Aorta (tissue), 5 donors: ENCODE measurements at regions not wholly inside any gene's neighbourhood (a gene's known extent, or its start where the extent isn't known, plus 50 kb on each side); places are given as distances from the start of the nearest gene placed in this dataset.
"Not testable (repeated sequence)": the region's sequence is repeated elsewhere in the genome, so short reads cannot be mapped to it uniquely, and the experiment has no call there.

Source experiments
- ATAC-seq: fragments of 200-7000 bp; cut with Tn5 transposase; one replicate; pipeline ENCODE4 v1.9.1; 2022; ENCODE audit warnings: moderate library complexity; ENCODE audit not compliant: low FRiP score
- DNase-seq, 2 donors: peaks; one replicate each; pipeline ENCODE4 v3.0.0-alpha.2; 2020
- H3K27ac ChIP-seq, 2 donors: one replicate each; pipeline ENCODE4 v1.5.1; 2013; ENCODE audit warnings: low read length in 2 of 2, mild to moderate bottlenecking in 2 of 2, moderate library complexity in 2 of 2, control low read depth in 1 of 2, inconsistent platforms in 1 of 2, low read depth in 1 of 2
- H3K27me3 ChIP-seq, 2 donors: one replicate each; pipeline ENCODE4 v1.6.1; 2013; ENCODE audit warnings: control low read depth in 1 of 2, low read length in 1 of 2, mild to moderate bottlenecking in 1 of 2, moderate library complexity in 1 of 2; ENCODE audit not compliant: insufficient read depth in 2 of 2, control insufficient read depth in 1 of 2
- H3K36me3 ChIP-seq, 2 donors: one replicate each; pipeline ENCODE4 v1.6.1; 2013; ENCODE audit warnings: control low read depth in 1 of 2, low read length in 1 of 2, mild to moderate bottlenecking in 1 of 2; ENCODE audit not compliant: insufficient read depth in 2 of 2, control insufficient read depth in 1 of 2
- H3K4me1 ChIP-seq, 2 donors: one replicate each; pipeline ENCODE4 v1.6.1; 2013; ENCODE audit warnings: low read length in 2 of 2, control low read depth in 1 of 2, mild to moderate bottlenecking in 1 of 2, moderate library complexity in 1 of 2; ENCODE audit not compliant: insufficient read depth in 2 of 2, control insufficient read depth in 1 of 2
- H3K4me3 ChIP-seq, 2 donors: one replicate each; pipeline ENCODE4 v1.5.1; 2013; ENCODE audit warnings: low read length in 2 of 2, control low read depth in 1 of 2, mild to moderate bottlenecking in 1 of 2
- H3K9me3 ChIP-seq: one replicate; pipeline ENCODE4 v1.6.1; 2013; ENCODE audit warnings: mild to moderate bottlenecking, low read length; ENCODE audit not compliant: control insufficient read depth
- WGBS, 2 donors: extraction: QIAGEN DNeasy Blood & Tissue Kit; methylation state at CpG; one replicate each; pipeline ENCODE4 v1.1.7; 2013; 5-methylcytosine and 5-hydroxymethylcytosine counted together
- intact Hi-C, 2 donors: fragments of 100-400 bp; cut with DNase I; formaldehyde crosslinking; loops; one replicate each; pipeline versions ENCODE4 v1.14.2 to v1.15.0; 2022
- donor health status: healthy with polysubstance abuse.
- donor health status: Bipolar disorder and iron deficiency.
- donor health status: DM: no; HTN: no; CAD: no.
- donor health status: DM: no; HTN: no; CAD: no.
- donor health status: DM: yes; HTN: yes; CAD: no.

DNA sequence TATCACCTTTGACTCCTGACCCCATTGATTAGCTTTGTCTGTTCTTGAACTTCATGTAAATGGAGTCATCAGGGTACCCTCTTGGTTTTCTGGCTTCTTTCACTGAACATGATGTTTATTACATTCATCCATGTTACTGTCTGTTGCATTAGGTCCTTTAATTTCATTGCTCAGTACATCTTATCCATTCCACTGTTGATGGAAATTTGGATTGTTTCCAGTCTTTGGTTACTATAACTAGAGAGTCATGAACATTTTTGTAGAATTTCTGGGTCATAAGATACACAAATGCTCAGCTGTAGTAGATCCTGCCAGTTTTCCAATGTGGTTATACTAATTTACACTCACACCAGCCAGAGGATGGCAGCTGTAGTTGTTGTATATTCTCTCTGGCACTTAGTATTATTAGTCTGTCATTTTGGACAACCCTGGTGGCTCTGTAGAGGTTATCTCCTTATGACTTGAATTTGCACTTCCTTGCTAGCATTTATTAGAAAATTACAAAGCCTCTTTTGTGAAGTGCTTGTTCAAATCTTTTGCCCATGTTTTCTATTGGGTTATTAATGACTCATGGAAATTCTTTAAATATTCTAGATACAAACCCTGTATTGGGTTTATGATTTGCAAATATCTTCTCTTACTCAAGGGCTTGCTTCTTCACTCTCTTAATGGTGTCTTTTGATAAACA is 214.7 kb downstream of the BCL2L11 start:
- H3K9me3 ChIP-seq, H3K36me3 ChIP-seq, intact Hi-C loops, H3K27ac ChIP-seq, H3K4me3 ChIP-seq, ATAC-seq, H3K4me1 ChIP-seq, DNase-seq, H3K27me3 ChIP-seq: not testable (repeated sequence)

DNA sequence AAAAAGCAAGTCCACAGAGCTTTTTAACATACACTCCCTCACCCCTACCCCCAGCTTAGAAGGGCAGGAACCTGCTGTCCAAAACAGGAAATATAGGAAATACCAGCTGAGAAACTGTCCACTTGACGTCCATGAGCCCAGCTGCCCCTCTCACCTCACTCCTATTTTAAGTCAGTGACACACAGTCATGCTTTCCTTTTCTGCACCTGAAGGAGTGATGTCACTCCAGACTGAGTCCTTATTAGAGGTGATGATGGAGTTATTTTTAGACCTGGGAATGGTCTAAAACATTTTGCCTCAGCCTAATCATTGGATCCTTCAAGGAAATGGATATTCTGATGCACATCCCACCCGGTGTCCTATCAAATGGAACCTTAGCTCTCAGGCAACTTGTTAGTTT is 217.8 kb downstream of the BCL2L11 start:
- H3K4me3 ChIP-seq, H3K36me3 ChIP-seq, H3K27ac ChIP-seq, H3K9me3 ChIP-seq, ATAC-seq, intact Hi-C loops, H3K27me3 ChIP-seq, DNase-seq, H3K4me1 ChIP-seq: not testable (repeated sequence)
- WGBS, 2 donors, result no CpG with 5 or more reads among the region's 2 CpGs

DNA sequence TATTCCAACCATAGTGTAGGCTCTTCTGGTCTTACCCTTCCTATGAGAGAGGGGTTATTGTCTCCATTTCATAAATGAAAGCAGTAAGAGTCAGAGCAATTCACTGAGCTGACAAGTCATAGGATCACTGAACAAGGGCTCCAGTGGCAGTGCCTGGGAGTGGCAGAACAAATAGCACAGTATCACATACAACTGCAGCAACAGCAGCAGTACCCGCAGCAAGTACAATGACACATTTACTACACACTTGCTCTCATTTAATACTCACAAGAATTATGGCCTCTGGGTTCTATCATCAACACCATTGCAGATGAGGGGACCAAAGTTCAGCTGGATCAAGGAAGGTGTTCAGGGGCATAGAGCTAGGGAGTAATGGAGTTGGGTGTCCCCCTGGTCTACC is 218.8 kb downstream of the BCL2L11 start:
- H3K36me3 ChIP-seq, H3K9me3 ChIP-seq, H3K27me3 ChIP-seq, intact Hi-C loops, H3K4me1 ChIP-seq, H3K27ac ChIP-seq, H3K4me3 ChIP-seq, DNase-seq, ATAC-seq: not testable (repeated sequence)
- WGBS, 2 donors, result no CpG with 5 or more reads among the region's 1 CpG

DNA sequence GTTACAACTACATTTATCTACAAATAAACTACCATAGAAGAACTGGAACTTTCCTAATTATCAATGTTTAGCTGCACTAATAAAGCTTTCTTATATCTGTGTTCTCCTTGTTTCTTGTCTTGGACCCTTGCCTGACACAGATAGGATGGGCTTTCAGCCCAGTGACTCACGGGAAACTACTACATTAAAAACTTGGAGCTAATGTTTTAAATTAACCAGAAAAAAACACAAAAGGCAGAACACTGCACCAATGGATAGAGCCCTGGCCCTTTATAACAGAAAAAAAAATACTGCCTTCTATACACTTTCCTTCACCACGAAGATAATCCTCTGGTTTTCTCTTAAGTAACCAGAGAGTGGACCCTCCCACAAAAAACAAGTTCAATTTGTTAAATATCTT is 223.9 kb downstream of the BCL2L11 start:
- H3K4me3 ChIP-seq, intact Hi-C loops, H3K27me3 ChIP-seq, H3K27ac ChIP-seq, ATAC-seq, H3K9me3 ChIP-seq, H3K4me1 ChIP-seq, H3K36me3 ChIP-seq, DNase-seq: not testable (repeated sequence)
- 35% methylated on average over 2 of the region's 2 CpGs for WGBS, 2 donors

DNA sequence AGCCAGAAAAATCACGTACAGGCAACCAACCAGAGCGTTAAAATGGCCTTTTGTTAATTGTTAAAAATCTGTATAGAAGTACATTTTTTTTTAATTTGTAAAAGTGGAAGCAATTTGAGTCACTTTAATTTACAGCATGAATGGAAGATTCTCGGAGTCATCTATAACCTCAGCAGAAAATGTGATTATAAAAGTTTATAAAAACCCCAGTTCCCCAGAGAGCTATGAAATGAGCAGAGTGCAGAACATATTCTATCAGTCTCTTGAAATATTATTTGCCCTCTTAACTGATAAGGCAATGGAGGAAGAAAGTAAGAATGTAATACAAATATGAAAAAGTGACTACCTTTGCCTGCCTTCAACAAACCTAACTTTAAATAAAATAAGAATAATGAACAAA is 224.7 kb downstream of the BCL2L11 start:
- H3K36me3 ChIP-seq, ATAC-seq, H3K9me3 ChIP-seq, H3K27me3 ChIP-seq, intact Hi-C loops, H3K4me3 ChIP-seq, H3K4me1 ChIP-seq, DNase-seq, H3K27ac ChIP-seq: not testable (repeated sequence)
- WGBS, 2 donors, result 94 to 97% methylated on average over 1 of the region's 3 CpGs

DNA sequence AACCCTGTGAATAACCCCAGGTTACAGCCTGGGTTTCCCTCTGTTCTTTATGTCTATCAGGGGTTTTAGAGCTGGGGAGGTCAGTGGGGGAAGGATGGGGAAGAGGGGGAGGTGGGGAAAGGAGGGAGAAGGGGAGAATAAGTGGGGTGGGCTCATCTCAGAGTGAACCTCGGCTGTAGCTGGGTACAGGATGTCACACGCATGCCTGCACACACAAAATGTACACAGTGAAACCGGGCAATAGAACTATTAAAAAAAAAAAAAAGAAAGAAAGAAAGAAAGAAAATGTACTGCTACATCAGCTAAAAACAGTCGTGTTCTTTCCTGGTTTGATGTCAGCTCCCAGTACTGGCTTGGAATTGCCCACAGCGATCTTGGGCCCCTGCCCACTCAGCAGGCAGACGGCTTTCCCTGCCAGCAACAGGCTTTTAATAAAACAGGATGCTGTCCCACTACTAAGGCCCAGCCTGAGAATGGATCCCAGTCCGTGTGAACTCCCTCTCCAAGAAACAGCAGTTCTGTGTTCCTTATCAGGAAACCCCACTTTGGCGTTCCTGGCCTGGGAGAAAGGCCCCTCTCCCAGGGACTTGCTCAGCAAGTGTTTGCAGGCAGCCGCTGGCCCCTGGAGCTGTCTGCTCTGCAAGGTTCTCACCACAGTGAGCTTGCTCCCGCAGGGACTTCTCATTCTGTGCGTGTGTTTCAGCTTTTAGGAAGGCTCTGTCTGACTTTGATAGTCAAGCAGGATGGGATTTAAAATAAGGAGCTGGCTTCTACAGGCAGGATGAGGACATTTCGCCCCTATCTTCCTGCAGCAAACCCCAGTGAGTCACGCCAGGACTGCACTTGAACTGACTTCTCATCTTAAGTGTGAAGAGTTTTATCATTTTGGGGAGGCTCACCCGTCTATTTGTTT is 225.6 kb downstream of the BCL2L11 start:
- 9 to 12% methylated on average over 9 to 11 of the region's 14 CpGs for WGBS, 2 donors
- intact Hi-C loops, H3K36me3 ChIP-seq, H3K4me1 ChIP-seq, H3K27me3 ChIP-seq, H3K9me3 ChIP-seq, H3K27ac ChIP-seq, H3K4me3 ChIP-seq: not testable (repeated sequence)
- ATAC-seq (peak; percentile 88), DNase-seq (peak; percentile 75 to 83)

DNA sequence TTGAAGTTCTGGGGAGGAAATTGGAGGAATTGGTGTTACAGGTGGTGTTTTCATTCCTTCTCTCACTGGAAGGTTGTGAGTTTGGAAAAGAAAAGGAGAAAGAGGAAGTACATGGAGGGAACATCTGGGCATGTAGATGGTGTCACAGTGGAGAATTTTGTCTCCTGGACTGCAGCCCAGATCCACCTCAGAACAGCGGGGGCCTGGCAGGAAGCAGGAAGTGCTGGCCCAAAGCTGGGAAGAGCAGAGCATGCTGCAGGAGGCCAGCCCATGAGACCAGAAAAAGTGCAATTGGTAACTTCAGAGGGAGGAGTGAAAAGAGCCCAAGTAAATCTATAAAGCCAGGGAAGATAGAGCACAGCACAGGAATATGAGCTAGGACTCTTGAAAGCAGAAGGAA is 227.0 kb downstream of the BCL2L11 start:
- intact Hi-C loops, H3K27me3 ChIP-seq, DNase-seq, H3K4me1 ChIP-seq, H3K27ac ChIP-seq, H3K9me3 ChIP-seq, H3K36me3 ChIP-seq, H3K4me3 ChIP-seq: not testable (repeated sequence)
- WGBS, 2 donors, result no CpG with 5 or more reads among the region's 1 CpG
- peak; percentile 15 for ATAC-seq

DNA sequence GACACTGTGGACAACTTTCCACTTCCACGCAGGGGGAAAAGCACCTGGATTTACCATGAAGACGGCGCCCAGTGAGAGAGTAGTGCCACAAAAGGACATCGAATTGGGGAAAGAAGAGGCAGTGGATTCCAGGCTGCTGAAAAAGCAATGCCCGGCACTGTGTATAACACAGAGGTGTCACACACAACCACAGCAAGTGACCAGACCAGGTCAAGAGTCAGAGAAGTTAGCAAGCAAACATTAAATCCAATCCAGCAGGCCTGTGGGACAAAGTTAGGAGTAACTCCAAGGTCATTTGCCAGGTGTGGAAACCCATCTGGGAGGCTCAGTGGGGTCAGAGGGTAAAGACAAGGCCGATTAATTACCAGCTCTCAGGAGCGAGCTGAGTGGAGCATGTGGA is 227.6 kb downstream of the BCL2L11 start:
- intact Hi-C loops, H3K36me3 ChIP-seq, H3K27me3 ChIP-seq, ATAC-seq, DNase-seq, H3K4me3 ChIP-seq, H3K27ac ChIP-seq, H3K9me3 ChIP-seq, H3K4me1 ChIP-seq: not testable (repeated sequence)
- WGBS, 2 donors, result 100% methylated on average over 1 of the region's 7 CpGs; no CpG with 5 or more reads in 1 of the 2 donors
